Panc1 (cell line): ENCODE measurements at regions not wholly inside any gene's neighbourhood (a gene's known extent, or its start where the extent isn't known, plus 50 kb on each side); places are given as distances from the start of the nearest gene placed in this dataset.

Experiments
- ATAC-seq: fragments of 200-7000 bp; cut with Tn5 transposase; 2 replicates; pipeline ENCODE4 v1.9.1; 2020; ENCODE audit warnings: mild to moderate bottlenecking, moderate library complexity
- BruUV-seq: library from RNA; stranded (reverse); fragments of 400-500 nt; replicated peaks from 2 replicates; lab custom pipeline; 2021; lab: Mats Ljungman, UMichigan
- CTCF ChIA-PET: fragments of 300-600 bp; sonication (Branson Sonifier 250); formaldehyde crosslinking; loops from one replicate; lab custom pipeline; 2022; ENCODE audit warnings: antibody characterized with exemption; lab: Charles Lee
- POLR2A ChIA-PET: fragments of 300-600 bp; sonication (Branson Sonifier 250); formaldehyde crosslinking; loops from one replicate; lab custom pipeline; 2022; ENCODE audit warnings: antibody characterized with exemption; lab: Charles Lee
- DNase-seq: peaks from one replicate; pipeline ENCODE4 v3.0.0-alpha.2; 2010; ENCODE audit warnings: low read depth, low spot score
- H3K27ac ChIP-seq: 2 replicates; pipeline ENCODE4 v1.5.1; 2011; ENCODE audit warnings: mild to moderate bottlenecking, low read length, inconsistent platforms
- H3K27me3 ChIP-seq: fragments of 200-500 bp; sonication (Bioruptor generic); 2 replicates; pipeline ENCODE4 v1.6.0; 2014; ENCODE audit warnings: low read length, inconsistent platforms; ENCODE audit not compliant: control insufficient read depth, insufficient read depth
- H3K36me3 ChIP-seq: fragments of 200-500 bp; sonication (Bioruptor generic); 2 replicates; pipeline ENCODE4 v1.5.1; 2014; ENCODE audit warnings: inconsistent platforms, mild to moderate bottlenecking, low read length, moderate library complexity; ENCODE audit not compliant: control insufficient read depth, insufficient read depth
- H3K4me1 ChIP-seq: 2 replicates; pipeline ENCODE4 v1.5.1; 2011; ENCODE audit warnings: inconsistent platforms, mild to moderate bottlenecking, low read length, moderate library complexity; ENCODE audit not compliant: control insufficient read depth, insufficient read depth
- H3K4me3 ChIP-seq, 2 experiments: 2 replicates each; pipeline ENCODE4 v1.5.1; 2011 to 2012; ENCODE audit warnings: low read depth in 2 of 2, low read length in 2 of 2, mild to moderate bottlenecking in 2 of 2, inconsistent platforms in 1 of 2, moderate library complexity in 1 of 2
- H3K9me3 ChIP-seq: fragments of 200-500 bp; sonication (Bioruptor generic); 2 replicates; pipeline ENCODE4 v1.5.1; 2014; ENCODE audit warnings: low read depth, mild to moderate bottlenecking, inconsistent platforms, low read length, moderate library complexity; ENCODE audit not compliant: control insufficient read depth, insufficient read depth
- CTCF ChIP-seq: fragments of 450-650 bp; IDR thresholded peaks from 2 replicates; pipeline ENCODE4 v1.5.1; 2017; ENCODE audit warnings: mild to moderate bottlenecking
- POLR2AphosphoS5 ChIP-seq: IDR thresholded peaks from 2 replicates; pipeline ENCODE4 v1.6.1; 2012; ENCODE audit warnings: mild to moderate bottlenecking, low read depth, low read length, moderate library complexity
- REST ChIP-seq, 2 experiments: IDR thresholded peaks; 2 replicates each; pipeline ENCODE4 v1.6.1; 2011 to 2012; ENCODE audit warnings: low read depth in 2 of 2, control low read depth in 1 of 2, low read length in 1 of 2, mild to moderate bottlenecking in 1 of 2, moderate library complexity in 1 of 2; ENCODE audit not compliant: insufficient read depth in 1 of 2
- SIN3A ChIP-seq: IDR thresholded peaks from 2 replicates; pipeline ENCODE4 v1.6.1; 2012; ENCODE audit warnings: low read depth, mild to moderate bottlenecking, low read length, moderate library complexity, borderline replicate concordance; ENCODE audit not compliant: insufficient read depth
- TCF7L2 ChIP-seq: IDR thresholded peaks from 2 replicates; pipeline ENCODE4 v1.6.1; 2011; ENCODE audit warnings: mild to moderate bottlenecking, low read depth, low read length, inconsistent platforms
- in situ Hi-C: cut with HindIII; loops from 2 replicates; pipeline ENCODE4 v1.10.0; 2016; ENCODE audit warnings: low sequenced_read_pairs, low pct_unique_long_range_greater_than_20kb
- intact Hi-C: fragments of 100-400 bp; cut with micrococcal nuclease; formaldehyde crosslinking; loops from one replicate; pipeline ENCODE4 v1.10.0; 2022; ENCODE audit not compliant: unreplicated experiment

DNA sequence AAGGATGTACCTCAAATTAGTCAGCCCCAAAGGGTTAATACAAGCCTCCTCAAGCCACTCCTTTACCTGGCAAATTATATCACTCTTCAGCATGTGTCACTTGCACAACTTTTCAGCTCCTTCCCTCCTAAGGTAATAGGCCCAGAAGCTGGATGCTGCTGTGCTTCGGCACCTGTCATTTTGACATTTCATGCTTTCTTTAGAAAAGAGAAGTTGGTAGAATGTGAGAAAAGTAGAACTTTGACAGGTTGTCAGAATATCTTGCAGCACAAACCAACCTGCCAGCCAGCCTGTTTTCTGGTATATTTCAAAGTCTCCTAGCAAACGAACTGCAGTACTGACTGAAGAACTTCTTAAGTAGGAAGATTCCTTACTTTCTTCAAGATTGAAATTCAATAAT lies 2136.9 kb downstream of the MAT2B start:
- CTCF ChIA-PET: no interaction called here

GRCh38 chr5:165665735-165666400 lies 2160.4 kb downstream of the MAT2B start:
- no peaks in the 10 kb centered on the region for H3K36me3 ChIP-seq
- ChIA-PET POLR2A (no interaction called here), CTCF (no interaction called here)
- no peak overlapping the region for H3K4me3 ChIP-seq
- TF ChIP-seq REST (IDR thresholded peaks at IDR 0.05; ENCODE audit: insufficient read depth in 1 of 2, low read depth in 2 of 2, low read length in 1 of 2) (no peak), POLR2AphosphoS5 (no peak), CTCF (no peak), TCF7L2 (no peak), SIN3A (no peak)
- no peak for ATAC-seq
- DNase-seq: no peak
- H3K27ac ChIP-seq: no peak overlapping the region
- BruUV-seq: no TSS peak
- intact Hi-C loops (no loop called here), in situ Hi-C loops (no loop called here)
- no peaks in the 10 kb centered on the region for H3K9me3 ChIP-seq
- no peaks in the 10 kb centered on the region for H3K27me3 ChIP-seq
- H3K4me1 ChIP-seq: no peaks in the 10 kb centered on the region

More for the DNA sequence above, 2136.9 kb downstream of the MAT2B start:
- Histone ChIP-seq H3K36me3 (no peaks in the 10 kb centered on the region), H3K4me1 (no peaks in the 10 kb centered on the region), H3K4me3 (no peak overlapping the region), H3K27me3 (no peaks in the 10 kb centered on the region), H3K27ac (no peak overlapping the region), H3K9me3 (no peaks in the 10 kb centered on the region)
- BruUV-seq: no TSS peak
- TF ChIP-seq REST (IDR thresholded peaks at IDR 0.05; ENCODE audit: insufficient read depth in 1 of 2, low read depth in 2 of 2, low read length in 1 of 2) (no peak), SIN3A (no peak), POLR2AphosphoS5 (no peak), TCF7L2 (no peak), CTCF (no peak)
- POLR2A ChIA-PET: no interaction called here
- ATAC-seq: no peak
- in situ Hi-C loops: no loop called here
- intact Hi-C loops: no loop called here
- DNase-seq: no peak
